ENCODE measurements at regions not wholly inside any gene's neighbourhood (a gene's known extent, or its start where the extent isn't known, plus 50 kb on each side); places are given as distances from the start of the nearest gene placed in this dataset.

DNA sequence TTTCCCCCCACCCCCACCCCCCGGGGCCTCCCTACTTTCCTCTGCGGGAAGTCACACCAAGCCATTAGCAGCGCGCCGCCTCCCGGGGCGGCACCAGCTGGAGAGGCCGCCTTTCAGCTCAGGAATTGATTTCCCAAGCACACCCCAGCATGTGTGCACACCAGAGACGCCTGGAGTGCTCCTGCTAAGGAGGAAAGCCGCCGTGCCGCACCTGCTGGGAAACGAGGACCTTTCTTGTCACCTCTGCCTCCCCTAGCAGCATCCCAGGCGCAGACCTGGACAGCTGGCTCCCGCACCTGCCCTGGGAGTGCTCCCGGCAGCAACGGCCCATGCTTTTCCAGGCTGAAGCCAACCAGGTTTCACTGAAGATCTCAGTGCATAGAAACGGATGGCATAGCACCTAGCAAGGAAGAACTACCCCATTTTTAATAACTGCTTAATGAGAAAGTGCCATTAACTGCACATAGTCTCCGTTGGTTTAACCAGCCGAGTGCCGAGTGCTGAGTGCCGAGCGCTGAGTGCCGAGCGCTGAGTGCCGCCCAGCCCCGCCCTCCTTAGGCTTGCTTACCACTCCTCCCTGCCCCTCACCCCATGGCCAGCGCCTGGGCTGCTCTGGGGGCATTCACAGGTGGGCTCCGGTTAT is 165.0 kb downstream of the USP12 start:
- FAIRE-seq (no peak), ATAC-seq (peak; percentile 72), DNase-seq (ENCODE audit: extremely low read depth in 1 of 4, low spot score in 3 of 4) (no peak)
- Histone ChIP-seq H3K27me3 (ENCODE audit: control insufficient read depth in 2 of 2, insufficient read depth in 2 of 2, low read length in 2 of 2) (peaks cover 22 to 47% of the 10 kb centered on the region in 2 experiments; a peak in 4 of 5 replicates), H3K4me1 (replicated peaks in 1 of 2; ENCODE audit: control insufficient read depth in 2 of 2, insufficient read depth in 2 of 2, low read length in 2 of 2) (peaks cover 3 to 7% of the 10 kb centered on the region in 2 experiments; a peak in 4 of 5 replicates), H3K27ac (ENCODE audit: extremely low read depth, low read depth, low read length) (no peak overlapping the region), H3K9ac (ENCODE audit: insufficient read depth in 1 of 2, low read depth in 2 of 2, low read length in 2 of 2) (peak overlapping the region in 1 of 2 experiments; percentile 9; a peak in 1 of 4 replicates), H3K4me2 (ENCODE audit: insufficient read depth, low read length) (peak overlapping the region; percentile 32; the same call in 1 of the 2 replicates), H2AFZ (ENCODE audit: low read depth, low read length) (no peak overlapping the region), H4K20me1 (replicated peaks; ENCODE audit: control insufficient read depth, insufficient read depth, low read length) (no peaks in the 10 kb centered on the region), H3K4me3 (no peak overlapping the region), H3K9me3 (replicated peaks; ENCODE audit: control insufficient read depth, insufficient read depth, low read depth, low read length) (no peaks in the 10 kb centered on the region), H3K9me1 (ENCODE audit: control insufficient read depth, insufficient read depth, low read length) (no peaks in the 10 kb centered on the region), H3K36me3 (ENCODE audit: control insufficient read depth, insufficient read depth, low read length) (no peaks in the 10 kb centered on the region), H3K79me2 (ENCODE audit: control insufficient read depth, insufficient read depth, low read length) (no peaks in the 10 kb centered on the region)
- WGBS (ENCODE audit: insufficient coverage, low coverage, missing lambda C conversion rate) = 4% methylated on average over 16 of the region's 29 CpGs
- BruUV-seq (replicated peaks) = no TSS peak
- POLR2A ChIA-PET = no interaction called here
- intact Hi-C loops (cut with micrococcal nuclease) (no loop called here), in situ Hi-C loops (cut with MboI) (no loop called here)
- CTCF ChIA-PET (ENCODE audit: low intra/inter-chr PET ratio) = no interaction called here
- no peak for TF ChIP-seq CHD4 (IDR thresholded peaks at IDR 0.05; ENCODE audit: insufficient read depth, insufficient replicate concordance, low read depth, low read length, poor library complexity, severe bottlenecking)
- TF ChIP-seq, protein P1, sequence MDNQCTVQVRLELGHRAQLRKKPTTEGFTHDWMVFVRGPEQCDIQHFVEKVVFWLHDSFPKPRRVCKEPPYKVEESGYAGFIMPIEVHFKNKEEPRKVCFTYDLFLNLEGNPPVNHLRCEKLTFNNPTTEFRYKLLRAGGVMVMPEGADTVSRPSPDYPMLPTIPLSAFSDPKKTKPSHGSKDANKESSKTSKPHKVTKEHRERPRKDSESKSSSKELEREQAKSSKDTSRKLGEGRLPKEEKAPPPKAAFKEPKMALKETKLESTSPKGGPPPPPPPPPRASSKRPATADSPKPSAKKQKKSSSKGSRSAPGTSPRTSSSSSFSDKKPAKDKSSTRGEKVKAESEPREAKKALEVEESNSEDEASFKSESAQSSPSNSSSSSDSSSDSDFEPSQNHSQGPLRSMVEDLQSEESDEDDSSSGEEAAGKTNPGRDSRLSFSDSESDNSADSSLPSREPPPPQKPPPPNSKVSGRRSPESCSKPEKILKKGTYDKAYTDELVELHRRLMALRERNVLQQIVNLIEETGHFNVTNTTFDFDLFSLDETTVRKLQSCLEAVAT (IDR thresholded peaks at IDR 0.05) = peak in 1 of 2 experiments; percentile 95; a peak in 2 of 4 replicates
- peak; percentile 94 for TF ChIP-seq ZBTB17 (CRISPR knock-in tag; IDR thresholded peaks at IDR 0.05)
- TF ChIP-seq, protein P2, sequence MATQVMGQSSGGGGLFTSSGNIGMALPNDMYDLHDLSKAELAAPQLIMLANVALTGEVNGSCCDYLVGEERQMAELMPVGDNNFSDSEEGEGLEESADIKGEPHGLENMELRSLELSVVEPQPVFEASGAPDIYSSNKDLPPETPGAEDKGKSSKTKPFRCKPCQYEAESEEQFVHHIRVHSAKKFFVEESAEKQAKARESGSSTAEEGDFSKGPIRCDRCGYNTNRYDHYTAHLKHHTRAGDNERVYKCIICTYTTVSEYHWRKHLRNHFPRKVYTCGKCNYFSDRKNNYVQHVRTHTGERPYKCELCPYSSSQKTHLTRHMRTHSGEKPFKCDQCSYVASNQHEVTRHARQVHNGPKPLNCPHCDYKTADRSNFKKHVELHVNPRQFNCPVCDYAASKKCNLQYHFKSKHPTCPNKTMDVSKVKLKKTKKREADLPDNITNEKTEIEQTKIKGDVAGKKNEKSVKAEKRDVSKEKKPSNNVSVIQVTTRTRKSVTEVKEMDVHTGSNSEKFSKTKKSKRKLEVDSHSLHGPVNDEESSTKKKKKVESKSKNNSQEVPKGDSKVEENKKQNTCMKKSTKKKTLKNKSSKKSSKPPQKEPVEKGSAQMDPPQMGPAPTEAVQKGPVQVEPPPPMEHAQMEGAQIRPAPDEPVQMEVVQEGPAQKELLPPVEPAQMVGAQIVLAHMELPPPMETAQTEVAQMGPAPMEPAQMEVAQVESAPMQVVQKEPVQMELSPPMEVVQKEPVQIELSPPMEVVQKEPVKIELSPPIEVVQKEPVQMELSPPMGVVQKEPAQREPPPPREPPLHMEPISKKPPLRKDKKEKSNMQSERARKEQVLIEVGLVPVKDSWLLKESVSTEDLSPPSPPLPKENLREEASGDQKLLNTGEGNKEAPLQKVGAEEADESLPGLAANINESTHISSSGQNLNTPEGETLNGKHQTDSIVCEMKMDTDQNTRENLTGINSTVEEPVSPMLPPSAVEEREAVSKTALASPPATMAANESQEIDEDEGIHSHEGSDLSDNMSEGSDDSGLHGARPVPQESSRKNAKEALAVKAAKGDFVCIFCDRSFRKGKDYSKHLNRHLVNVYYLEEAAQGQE (IDR thresholded peaks at IDR 0.05; ENCODE audit: borderline replicate concordance) = 0 out of 2 replicates have a peak, but pooled peaks have one; percentile 24
- TF ChIP-seq, protein P2 (CRISPR knock-in tag; IDR thresholded peaks at IDR 0.05; ENCODE audit: low read depth) = no peak
- TF ChIP-seq GTF2F1 (IDR thresholded peaks at IDR 0.05; ENCODE audit: low read depth, low read length) = no peak
- peak; percentile 70 for TF ChIP-seq ZNF263 (CRISPR knock-in tag; IDR thresholded peaks at IDR 0.05; ENCODE audit: borderline replicate concordance)
- TF ChIP-seq, protein P3, sequence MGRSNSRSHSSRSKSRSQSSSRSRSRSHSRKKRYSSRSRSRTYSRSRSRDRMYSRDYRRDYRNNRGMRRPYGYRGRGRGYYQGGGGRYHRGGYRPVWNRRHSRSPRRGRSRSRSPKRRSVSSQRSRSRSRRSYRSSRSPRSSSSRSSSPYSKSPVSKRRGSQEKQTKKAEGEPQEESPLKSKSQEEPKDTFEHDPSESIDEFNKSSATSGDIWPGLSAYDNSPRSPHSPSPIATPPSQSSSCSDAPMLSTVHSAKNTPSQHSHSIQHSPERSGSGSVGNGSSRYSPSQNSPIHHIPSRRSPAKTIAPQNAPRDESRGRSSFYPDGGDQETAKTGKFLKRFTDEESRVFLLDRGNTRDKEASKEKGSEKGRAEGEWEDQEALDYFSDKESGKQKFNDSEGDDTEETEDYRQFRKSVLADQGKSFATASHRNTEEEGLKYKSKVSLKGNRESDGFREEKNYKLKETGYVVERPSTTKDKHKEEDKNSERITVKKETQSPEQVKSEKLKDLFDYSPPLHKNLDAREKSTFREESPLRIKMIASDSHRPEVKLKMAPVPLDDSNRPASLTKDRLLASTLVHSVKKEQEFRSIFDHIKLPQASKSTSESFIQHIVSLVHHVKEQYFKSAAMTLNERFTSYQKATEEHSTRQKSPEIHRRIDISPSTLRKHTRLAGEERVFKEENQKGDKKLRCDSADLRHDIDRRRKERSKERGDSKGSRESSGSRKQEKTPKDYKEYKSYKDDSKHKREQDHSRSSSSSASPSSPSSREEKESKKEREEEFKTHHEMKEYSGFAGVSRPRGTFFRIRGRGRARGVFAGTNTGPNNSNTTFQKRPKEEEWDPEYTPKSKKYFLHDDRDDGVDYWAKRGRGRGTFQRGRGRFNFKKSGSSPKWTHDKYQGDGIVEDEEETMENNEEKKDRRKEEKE (IDR thresholded peaks at IDR 0.05; ENCODE audit: borderline replicate concordance in 1 of 2, control insufficient read depth in 1 of 2, low read depth in 2 of 2, low read length in 1 of 2) = no peak

All from K562 (cell line).